Psoas muscle (tissue), 7 donors: ENCODE measurements at regions not wholly inside any gene's neighbourhood (a gene's known extent, or its start where the extent isn't known, plus 50 kb on each side); places are given as distances from the start of the nearest gene placed in this dataset.

Experiments
- ATAC-seq, 4 donors: fragments of 200-7000 bp; cut with Tn5 transposase; one replicate each; pipeline ENCODE4 v1.9.1; 2020; ENCODE audit warnings: moderate library complexity in 3 of 4, mild to moderate bottlenecking in 2 of 4
- DNase-seq, 2 donors: peaks; one replicate each; pipeline ENCODE4 v3.0.0-alpha.2; 2020
- H3K27ac ChIP-seq: fragments of 200-600 bp; one replicate; pipeline ENCODE4 v1.8.0; 2022
- H3K27me3 ChIP-seq, 3 donors: fragments of 200-600 bp in 1 of 3; one replicate each; pipeline versions ENCODE4 v1.6.1 to v1.8.0; 2013 to 2022; ENCODE audit warnings: low read length in 2 of 3, mild to moderate bottlenecking in 2 of 3, moderate library complexity in 1 of 3; ENCODE audit not compliant: insufficient read depth in 3 of 3
- H3K36me3 ChIP-seq, 2 donors: fragments of 200-600 bp in 1 of 2; one replicate each; pipeline versions ENCODE4 v1.6.1 to v1.8.0; 2013 to 2022; ENCODE audit warnings: low read depth in 1 of 2, mild to moderate bottlenecking in 1 of 2, moderate library complexity in 1 of 2; ENCODE audit not compliant: insufficient read depth in 1 of 2
- H3K4me1 ChIP-seq: fragments of 200-600 bp; one replicate; pipeline ENCODE4 v1.8.0; 2022
- H3K4me3 ChIP-seq: fragments of 200-600 bp; one replicate; pipeline ENCODE4 v1.8.0; 2022; ENCODE audit warnings: mild to moderate bottlenecking
- H3K9me3 ChIP-seq: fragments of 200-600 bp; one replicate; pipeline ENCODE4 v1.8.0; 2022
- whole genome bisulfite sequencing, 3 donors: extraction: QIAGEN DNeasy Blood & Tissue Kit; methylation state at CpG; one replicate each; pipeline versions ENCODE4 v1.1.6 to v1.1.7; 2013; 5-methylcytosine and 5-hydroxymethylcytosine counted together
- intact Hi-C, 2 donors: fragments of 100-400 bp; cut with DNase I; formaldehyde crosslinking; loops; one replicate each; pipeline versions ENCODE4 v1.11.0 to v1.14.2; 2022
- TF ChIP-seq, protein P1 (sequence below): fragments of 200-600 bp; IDR thresholded peaks from one replicate; pipeline ENCODE4 v1.8.0; 2022; ENCODE audit warnings: antibody characterized with exemption
- donor health status: healthy with polysubstance abuse.
- donor health status: DM: no; HTN: no; CAD: no; lungs with moderate emphysema.
- donor health status: Bipolar disorder and iron deficiency.
- donor health status: healthy.
- donor health status: DM: yes; HTN: yes; CAD: no.
- donor health status: DM: no; HTN: no; CAD: no.
- donor health status: DM: yes; HTN: yes; CAD: no.

DNA sequence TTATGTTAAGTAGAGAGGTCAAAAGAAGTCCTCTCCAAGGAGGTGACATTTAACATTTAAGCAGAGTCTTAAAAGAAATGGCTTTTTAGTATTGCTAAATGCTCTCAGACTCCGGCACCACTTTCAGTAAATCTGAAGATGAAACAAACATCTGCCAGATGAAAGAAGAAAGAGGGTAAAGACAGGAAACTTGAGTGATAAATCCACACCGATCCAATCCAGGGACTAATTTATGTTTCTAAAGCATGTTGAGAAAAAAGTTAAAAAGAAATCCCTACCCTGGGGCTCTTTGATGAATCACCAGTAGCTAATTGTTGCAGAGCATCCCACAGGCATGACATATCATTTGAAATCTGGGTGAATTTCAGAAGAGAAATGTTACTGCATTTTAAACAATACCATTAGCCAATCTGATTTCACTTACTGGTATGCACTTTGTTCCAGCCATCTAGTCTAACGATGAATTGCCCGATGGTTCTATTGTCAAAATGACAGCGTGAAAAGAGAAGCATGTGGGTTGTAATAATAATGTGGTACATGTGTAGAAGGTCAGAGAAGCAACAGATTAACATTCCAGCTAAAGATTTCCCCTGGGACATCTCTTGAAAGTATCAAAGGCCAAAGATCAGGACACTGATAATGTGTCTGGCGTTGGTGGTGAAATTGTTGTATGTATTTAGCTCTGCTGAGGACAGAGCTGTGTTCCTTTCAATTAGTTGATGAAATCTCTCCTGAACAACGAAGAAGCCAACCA, 485.7 kb downstream of the CSNK1G3 start:
- no peak for ATAC-seq
- H3K27me3 ChIP-seq: no peaks in the 10 kb centered on the region
- 22 to 34% (median 26%) methylated on average over 7 of the region's 7 CpGs for WGBS, 3 donors
- H3K36me3 ChIP-seq: no peaks in the 10 kb centered on the region
- DNase-seq: no peak
- TF ChIP-seq, protein P1, sequence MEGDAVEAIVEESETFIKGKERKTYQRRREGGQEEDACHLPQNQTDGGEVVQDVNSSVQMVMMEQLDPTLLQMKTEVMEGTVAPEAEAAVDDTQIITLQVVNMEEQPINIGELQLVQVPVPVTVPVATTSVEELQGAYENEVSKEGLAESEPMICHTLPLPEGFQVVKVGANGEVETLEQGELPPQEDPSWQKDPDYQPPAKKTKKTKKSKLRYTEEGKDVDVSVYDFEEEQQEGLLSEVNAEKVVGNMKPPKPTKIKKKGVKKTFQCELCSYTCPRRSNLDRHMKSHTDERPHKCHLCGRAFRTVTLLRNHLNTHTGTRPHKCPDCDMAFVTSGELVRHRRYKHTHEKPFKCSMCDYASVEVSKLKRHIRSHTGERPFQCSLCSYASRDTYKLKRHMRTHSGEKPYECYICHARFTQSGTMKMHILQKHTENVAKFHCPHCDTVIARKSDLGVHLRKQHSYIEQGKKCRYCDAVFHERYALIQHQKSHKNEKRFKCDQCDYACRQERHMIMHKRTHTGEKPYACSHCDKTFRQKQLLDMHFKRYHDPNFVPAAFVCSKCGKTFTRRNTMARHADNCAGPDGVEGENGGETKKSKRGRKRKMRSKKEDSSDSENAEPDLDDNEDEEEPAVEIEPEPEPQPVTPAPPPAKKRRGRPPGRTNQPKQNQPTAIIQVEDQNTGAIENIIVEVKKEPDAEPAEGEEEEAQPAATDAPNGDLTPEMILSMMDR: no peak
- intact Hi-C loops: no loop called here
- no peaks in the 10 kb centered on the region for H3K9me3 ChIP-seq
- H3K4me1 ChIP-seq: no peaks in the 10 kb centered on the region
- no peak overlapping the region for H3K4me3 ChIP-seq
- no peak overlapping the region for H3K27ac ChIP-seq

DNA sequence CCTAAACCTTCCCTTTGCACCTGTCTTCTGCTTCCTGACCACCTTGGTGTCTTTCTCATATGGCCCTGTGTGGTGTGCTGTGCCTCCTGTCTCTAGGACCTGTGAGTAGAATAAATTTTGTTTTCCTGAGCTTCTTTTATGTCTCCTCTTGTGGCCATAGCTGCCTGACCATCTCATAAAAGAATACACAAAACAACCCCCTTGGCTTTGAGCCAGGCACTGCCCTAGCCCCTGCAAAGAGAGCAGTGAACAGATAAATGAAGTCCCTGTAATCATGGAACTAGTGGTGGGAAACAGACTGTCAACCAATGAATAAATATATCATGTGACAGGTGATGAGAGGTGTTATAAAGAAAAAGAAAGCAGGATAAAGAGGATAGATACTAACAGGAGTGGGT, 485.1 kb downstream of the CSNK1G3 start:
- no peaks in the 10 kb centered on the region for H3K27me3 ChIP-seq
- TF ChIP-seq, protein P1: no peak
- H3K9me3 ChIP-seq: no peaks in the 10 kb centered on the region
- no peaks in the 10 kb centered on the region for H3K4me1 ChIP-seq
- no peak overlapping the region for H3K27ac ChIP-seq
- intact Hi-C loops: no loop called here
- H3K4me3 ChIP-seq: no peak overlapping the region
- no peak for DNase-seq
- no peak for ATAC-seq
- H3K36me3 ChIP-seq: no peaks in the 10 kb centered on the region

DNA sequence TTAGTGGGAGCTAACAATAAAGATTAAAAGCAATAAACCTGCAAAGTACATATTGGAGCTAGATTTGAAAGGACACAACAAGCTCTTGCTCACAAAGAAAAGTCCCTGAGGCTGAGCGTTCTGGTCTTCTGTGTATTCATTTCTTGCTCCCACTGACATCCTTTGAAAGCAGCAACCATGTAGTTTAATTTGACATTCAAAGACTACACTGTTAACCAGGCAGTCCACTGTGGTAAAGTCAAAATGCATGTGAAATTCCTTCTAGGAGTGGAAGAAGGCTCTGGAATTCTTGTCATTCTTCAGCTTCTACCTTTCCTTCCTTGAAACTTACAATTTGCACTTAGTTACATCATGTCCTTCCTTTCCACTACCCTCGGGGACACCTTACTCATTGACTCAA, 480.7 kb downstream of the CSNK1G3 start:
- Histone ChIP-seq H3K4me3 (no peak overlapping the region), H3K9me3 (no peaks in the 10 kb centered on the region), H3K36me3 (no peaks in the 10 kb centered on the region), H3K4me1 (no peaks in the 10 kb centered on the region), H3K27me3 (no peaks in the 10 kb centered on the region), H3K27ac (no peak overlapping the region)
- no peak for ATAC-seq
- intact Hi-C loops: no loop called here
- 73 to 86% (median 75%) methylated on average over 2 of the region's 2 CpGs for WGBS, 3 donors
- TF ChIP-seq, protein P1: no peak
- DNase-seq: no peak

DNA sequence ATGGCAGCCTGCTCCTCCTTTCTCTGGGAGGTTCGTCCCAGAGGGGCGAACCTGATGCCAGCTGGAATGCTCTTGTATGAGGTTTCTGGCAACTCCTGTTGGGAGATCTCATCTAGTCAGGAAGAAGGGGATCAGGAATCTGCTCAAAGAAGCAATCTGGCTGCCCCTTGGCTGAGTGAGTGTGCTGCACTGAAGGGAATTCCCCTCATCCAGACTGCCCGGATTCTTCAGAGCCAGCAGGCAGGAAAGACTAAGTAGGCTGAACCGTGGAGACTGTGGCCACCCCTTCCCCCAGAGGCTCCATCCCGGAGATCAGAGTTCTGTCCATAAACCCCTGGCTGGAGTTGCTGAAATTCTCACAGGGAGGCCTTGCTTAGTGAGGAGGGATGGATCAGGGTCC, 476.0 kb downstream of the CSNK1G3 start:
- Histone ChIP-seq H3K4me1 (no peaks in the 10 kb centered on the region), H3K4me3 (no peak overlapping the region), H3K9me3 (no peaks in the 10 kb centered on the region), H3K36me3 (no peaks in the 10 kb centered on the region), H3K27ac (no peak overlapping the region), H3K27me3 (no peaks in the 10 kb centered on the region)
- ATAC-seq (no peak), DNase-seq (no peak)
- TF ChIP-seq, protein P1: no peak
- WGBS, 3 donors: 54 to 65% (median 60%) methylated on average over 5 of the region's 5 CpGs
- intact Hi-C loops: no loop called here
